NOMO-1 treated with dmso at 0.1 percent for 144 hours (cell line): ENCODE measurements at regions not wholly inside any gene's neighbourhood (a gene's known extent, or its start where the extent isn't known, plus 50 kb on each side); places are given as distances from the start of the nearest gene placed in this dataset.
"Not testable (repeated sequence)": the region's sequence is repeated elsewhere in the genome, so short reads cannot be mapped to it uniquely, and the experiment has no call there.

ENCODE experiments used
- DNase-seq: peaks from one replicate; lab custom pipeline; 2025; ENCODE audit not compliant: unreplicated experiment; lab: John Stamatoyannopoulos, UW

DNA sequence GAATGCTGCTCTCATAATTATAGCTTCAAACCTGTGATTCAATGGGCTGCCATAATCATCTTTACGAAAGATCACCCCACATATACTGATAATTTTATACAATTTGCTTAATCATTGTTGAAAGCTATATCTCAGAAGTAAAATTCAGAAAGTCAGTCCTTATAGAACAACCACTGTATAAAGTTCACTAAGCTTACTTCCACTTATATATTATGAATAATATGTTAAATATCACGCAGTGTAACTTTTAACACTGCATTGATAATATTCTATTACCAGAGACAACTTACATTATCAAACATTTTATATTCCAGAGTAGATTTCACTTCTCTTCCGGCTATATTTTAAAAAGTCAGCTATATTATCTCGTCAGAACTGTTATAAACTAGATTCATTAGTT lies 550.1 kb upstream of the PCDH20 start:
- no peak for DNase-seq

DNA sequence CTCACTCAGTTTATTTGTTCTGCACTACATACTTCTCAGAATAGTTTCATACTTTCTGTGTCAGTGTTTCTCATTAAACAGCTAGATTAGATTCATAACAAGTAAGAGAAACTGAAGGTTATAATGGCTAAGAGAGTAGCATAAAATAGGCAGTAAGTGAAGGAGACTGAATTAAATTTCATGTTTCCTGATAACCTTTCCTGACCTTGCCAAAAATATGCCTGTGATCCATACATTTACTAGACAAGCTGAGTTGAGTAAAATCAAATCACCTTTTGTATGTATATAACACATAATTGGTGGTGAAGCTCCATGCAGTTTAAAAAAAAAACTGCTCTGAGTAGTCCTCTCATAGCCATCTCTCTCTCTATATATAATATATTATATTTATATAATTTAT lies 545.3 kb upstream of the PCDH20 start:
- DNase-seq: no peak

DNA sequence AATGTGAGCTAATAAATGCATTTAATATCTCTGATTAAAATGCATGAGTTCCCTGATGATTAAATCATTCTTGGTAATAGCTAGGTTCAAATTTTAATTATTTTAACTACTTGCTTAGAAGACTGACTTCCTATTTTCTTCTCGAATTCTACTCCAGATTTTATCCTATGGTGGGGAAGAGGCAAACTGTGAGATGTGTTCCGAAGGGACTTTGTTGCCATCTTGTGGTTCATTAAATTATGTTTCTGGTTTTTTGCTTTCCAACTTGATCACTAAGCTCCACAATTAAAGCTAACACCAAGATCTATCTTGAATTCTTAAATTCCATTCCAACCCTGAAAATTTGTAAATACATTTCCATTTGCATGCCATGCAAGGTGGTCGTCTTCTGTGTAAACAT lies 538.4 kb upstream of the PCDH20 start:
- peak; percentile 33 for DNase-seq

DNA sequence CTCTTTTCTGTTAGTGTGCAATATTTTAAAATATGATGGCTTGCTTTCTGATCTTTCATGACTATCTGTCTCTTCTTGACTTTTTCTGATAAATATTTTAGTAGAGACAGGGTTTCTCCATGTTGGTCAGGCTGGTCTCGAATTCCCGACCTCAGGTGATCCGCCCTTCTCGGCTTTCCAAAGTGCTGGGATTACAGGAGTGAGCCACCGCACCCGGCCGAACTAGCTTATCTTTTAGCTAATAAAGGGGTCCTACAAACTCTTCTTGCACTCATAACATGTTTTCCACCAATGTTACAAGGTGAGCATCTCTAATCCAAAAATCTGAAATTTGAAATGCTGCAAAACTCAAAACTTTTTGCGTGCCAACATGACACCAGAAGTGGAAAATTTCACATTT lies 535.2 kb upstream of the PCDH20 start:
- no peak for DNase-seq

DNA sequence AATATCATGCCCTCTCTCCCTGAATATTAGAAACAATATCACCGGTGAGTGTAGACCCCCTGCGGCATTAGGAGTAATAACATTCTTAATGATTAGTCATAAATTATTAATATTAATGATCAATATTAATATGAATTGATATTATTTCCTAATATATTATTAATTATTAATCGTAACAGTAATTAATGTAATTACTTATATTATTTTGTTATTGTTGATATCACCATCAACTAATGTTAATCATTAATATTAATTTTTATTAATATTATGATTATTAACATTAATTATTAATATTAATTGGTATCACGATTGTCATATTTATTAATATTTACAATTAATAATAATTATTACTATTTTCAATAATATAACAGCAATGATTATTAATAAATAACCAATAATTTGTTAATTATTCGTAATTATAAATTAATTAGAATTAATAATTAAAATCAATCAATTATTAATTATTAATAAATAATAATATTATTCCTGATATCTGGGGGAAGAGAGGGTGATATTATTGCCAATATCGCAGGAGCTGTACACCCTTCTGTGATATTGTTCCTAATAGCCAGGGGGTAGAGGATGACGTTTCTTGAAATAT lies 528.8 kb upstream of the PCDH20 start:
- DNase-seq: no peak

DNA sequence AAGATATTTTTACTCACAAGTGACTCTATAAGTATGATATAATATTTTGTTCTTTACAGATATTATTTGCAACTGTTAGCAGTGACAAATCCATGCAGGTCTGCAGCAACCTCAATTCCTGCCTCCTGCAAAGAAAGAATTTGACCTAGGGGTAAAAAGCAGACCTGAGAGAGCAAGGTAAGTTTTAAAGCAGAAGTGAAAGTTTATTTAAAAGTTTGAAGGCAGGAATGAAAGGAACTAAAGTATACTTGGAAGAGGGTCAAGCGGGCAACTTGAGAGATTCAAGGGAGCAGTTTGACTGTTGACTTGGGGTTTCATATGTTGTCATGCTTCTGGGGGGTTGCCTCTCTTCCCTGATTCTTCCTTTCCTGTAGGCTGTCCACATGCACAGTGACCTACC lies 520.1 kb upstream of the PCDH20 start:
- no peak for DNase-seq

DNA sequence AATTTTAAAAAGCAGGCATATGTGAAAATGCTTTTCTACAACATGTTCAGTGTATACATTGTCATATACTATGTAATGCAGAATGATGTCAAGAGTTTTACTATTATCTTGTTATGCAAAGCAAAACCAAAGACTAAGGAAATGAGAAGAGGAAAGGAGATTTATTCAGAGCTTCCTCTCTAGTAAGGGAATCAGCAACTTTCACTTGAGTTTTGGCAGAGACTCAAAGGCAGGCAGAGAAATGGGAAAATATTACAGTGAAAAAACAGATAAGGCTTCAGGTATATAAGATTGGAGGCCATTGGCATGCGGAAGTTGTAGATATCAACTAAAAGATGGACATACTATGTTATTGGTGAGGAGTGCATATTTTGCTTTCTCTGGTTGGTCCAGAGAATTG lies 512.0 kb upstream of the PCDH20 start:
- DNase-seq: peak; percentile 17

DNA sequence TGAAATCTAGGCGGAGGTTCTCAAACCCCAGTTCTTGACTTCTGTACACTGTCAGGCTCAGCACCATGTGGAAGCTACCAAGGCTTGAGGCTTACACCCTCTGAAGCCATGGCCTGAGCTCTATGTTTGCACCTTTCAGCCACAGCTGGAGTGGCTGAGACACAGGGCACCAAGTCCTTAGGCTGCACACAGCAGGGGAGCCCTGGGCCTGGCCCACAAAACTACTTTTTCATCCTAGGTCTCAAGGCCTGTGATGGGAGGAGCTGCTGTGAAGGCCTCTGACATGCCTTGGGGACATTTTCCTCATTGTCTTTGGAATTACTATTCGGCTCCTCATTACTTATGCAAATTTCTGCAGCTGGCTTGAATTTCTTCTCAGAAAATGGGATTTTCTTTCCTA lies 503.2 kb upstream of the PCDH20 start:
- no peak for DNase-seq

DNA sequence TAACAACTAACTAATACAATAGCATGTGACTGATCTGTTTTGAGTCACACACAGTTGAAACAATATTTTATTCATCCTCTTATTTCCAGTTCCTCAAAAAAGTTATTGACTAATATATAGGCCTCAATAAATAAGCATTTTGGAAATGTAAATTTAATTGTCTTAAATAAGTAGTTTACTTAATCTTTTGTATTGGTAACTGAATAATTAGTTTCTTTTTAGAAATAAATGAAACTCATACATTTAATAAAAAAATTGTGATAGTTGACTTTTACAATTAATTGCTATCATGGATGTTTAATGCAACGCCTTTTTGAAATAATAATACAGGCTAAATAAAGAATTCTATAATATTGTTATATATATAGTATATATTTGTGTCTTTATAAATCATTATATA lies 500.8 kb upstream of the PCDH20 start:
- no peak for DNase-seq

DNA sequence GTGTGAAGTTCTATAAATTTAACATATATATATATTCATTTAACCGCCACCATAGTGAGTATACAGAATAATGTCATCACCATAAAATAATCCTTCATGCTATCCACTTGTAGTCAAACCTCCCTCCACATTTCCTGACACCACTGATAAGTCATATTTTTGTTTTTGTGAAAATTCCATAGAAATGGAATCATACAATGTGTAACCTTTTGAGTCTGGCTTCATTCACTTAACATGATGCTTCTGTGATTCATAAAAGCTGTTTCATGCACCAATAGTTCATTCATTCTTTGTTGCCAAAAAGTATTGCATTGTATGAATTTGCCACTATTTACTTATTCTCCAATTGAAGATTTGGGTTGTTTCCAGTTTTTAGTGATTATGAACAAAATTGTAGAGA lies 497.5 kb upstream of the PCDH20 start:
- DNase-seq: no peak

DNA sequence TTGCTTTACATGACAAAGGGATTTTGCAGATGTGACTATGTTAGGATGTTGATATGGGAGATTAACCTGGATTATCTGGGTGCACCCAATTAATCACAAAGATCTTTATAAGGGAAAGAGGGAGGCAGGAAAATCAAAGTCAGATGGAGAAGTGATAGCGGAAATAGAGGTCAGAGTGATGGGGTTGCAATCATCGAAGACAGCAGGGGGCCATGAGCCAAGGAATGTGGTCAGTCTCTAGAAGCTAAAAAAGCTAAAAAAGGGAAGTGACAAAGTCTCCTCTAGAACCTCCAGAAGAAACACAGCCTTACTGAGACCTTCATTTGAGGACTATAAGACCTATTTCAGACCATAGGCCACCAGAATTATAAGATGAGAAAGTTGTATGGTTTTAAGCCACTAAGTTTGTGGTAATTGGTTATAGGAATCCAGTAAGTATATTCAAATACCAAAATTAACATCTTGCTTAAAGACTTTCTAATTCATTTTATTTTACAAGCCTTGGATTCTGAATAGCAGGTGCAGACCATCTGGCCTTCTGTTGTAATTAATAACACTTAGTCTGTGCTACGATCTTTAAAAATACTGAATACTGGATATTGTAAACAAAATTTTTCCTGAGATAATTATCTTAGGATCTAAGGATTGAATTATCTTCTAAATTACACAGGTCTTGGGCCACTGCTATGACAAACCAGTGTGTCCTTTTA lies 493.4 kb upstream of the PCDH20 start:
- no peak for DNase-seq

DNA sequence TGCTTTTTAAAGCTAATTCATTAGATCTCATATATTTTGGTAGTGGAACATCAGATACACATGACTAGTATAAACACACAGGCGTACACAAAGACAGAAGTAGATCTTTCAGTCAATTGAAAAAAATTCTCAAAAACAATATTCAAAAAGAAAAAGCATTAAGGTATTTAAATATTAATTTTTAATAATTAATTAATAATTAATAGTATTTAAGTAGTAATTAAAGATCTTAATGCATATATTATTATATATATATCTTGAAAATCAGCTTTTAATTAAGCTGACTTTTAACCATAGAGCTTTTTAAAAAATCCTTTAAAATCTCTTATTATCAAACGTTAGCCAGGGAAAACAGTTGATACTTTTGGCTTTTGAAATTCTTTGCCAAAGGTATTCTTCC lies 489.4 kb upstream of the PCDH20 start:
- DNase-seq: no peak

DNA sequence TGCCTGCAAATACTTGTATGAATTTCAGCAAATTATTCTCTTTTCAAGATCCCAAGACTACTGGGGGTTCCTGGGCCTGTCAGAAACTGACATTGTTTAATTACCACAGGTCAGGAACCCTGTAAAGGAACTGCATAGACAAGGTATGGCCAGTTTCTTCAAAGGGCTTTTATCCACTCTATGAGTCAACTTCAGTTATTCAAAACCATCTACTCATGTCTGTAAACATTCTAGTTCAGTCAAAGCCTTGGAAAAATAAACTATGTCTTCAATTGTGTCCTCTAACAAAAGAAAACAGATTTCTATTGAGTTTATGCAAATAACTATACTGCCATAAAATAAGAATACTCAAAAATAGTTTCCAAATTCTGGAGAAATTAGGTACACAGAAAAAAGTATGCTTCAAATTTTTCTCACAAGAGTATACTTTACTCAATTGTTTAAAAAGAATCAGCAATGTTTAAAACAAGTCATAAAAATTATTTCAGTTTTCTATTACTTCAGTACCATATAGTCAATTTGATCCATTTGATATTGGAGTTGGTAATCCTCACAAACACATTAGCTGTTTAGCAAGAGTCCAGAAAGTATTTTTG lies 486.4 kb upstream of the PCDH20 start:
- DNase-seq: no peak

DNA sequence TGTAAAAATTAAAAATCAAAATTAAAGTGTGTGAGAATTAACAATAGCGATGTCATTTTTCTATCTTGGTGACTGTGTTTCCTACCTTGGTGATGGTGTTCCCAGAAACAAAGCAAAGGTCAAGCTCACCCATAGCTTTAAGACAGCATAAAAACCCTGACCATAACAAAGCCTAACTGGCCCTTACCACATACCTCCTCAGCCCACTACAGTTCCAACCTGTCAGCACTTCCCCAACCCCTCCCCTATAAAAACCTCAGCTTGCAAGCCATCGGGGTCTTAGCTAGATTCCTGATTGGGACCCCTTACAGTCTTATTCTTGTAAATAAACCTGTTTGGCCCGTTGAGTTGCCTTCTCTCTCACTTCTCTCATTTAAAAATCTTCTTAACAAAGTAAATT lies 484.4 kb upstream of the PCDH20 start:
- no peak for DNase-seq

DNA sequence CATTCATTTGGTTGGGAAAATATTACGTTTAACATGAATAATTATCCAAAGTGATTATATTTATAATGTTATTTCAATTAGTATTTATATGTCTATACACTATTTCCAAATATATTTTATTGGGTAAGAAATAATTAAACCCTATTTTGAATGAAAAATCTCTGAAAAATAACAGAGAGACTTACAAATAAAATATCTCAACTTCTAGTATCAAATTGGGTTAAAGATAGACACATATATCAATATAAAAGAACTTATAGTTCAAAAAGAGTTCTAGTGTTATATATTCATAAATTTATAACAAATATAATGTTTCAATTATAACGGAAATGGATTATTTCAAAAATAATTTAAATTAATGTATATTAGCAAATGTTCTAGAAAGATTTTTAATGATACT lies 482.6 kb upstream of the PCDH20 start:
- no peak for DNase-seq

DNA sequence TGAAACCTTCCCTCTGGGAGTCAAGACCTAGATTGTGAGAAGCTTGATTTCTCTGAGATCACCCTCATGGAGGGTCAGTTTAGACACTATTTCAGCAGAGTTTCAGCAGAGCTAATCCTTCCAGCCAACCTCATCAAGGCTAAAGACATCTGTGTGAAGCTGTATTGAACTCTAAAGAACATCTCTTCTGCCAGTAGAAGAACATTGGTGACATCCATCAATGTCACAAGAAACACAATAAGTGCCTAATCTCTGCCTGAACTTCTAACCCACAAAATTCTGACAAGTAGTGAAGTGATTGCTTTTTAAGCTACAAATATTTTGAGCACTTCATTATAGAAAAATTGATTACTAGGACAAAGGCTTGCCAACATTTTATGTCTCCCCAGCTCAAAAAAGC lies 475.8 kb upstream of the PCDH20 start:
- DNase-seq: no peak

DNA sequence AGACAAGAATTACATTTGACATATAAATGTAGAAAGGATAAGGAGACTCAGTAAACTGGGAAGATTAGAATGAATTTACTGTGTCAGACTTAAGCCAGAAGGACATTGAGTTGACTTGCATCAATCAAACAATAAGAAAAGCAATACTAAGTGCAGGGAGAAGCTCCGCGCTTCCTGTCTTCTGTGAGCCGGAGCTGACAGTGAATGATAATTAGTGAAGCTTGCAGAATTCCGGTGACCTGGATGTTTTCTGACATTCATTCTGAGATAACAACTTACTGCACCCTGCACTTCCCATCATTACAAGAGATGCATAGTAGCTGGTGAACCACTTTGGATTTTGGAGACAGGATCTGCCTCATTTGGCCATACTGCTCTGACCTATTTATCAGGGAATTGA lies 469.2 kb upstream of the PCDH20 start:
- no peak for DNase-seq

DNA sequence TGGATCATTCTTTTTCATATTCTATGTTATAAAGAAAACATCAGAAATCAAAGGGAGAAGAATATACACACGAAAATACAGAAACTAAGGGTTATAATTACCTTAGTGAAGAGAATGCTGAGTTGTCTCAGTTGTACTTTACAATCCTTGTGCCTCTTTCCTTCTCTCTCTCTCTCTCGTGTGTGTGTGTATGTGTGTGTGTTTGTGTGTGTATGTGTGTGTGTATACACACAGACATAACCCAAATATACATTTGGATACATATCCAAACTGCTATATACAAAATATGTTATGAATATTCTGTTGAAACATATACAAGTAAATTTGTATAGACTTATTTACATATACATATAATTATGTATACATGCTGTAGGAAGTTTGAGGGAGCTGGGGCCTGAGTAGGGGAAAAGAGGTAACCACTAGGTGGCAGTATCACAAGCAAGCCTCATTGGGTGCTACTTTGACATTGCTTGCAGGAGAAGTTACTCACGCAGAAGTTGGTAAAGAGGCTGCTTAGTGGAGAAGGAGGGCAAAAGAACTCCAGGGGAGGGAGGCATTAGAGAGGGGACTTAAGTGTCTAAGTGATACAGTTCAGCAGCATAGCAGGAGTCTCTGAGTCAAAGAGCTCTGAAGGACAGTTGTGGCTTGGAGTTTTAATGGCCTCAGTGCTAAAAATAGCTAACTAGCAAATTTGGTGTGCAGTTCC lies 465.1 kb upstream of the PCDH20 start:
- peak; percentile 48 for DNase-seq

DNA sequence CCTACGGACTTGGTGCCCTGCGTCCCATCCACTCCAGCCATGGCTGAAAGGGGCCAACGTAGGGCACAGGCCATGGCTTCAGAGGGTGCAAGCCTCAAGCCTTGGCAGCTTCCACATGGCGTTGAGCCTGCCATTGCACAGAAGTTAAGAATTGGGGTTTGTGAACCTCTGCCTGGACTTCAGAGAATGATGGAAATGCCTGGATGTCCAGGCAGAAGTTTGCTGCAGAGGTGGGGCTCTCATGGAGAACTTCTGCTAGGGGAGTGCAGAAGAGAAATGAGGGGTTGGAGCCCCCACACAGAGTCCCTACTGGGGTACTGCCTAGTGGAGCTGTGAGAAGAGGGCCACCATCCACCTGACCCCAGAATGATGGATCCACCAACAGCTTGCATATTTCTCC lies 462.9 kb upstream of the PCDH20 start:
- DNase-seq: not testable (repeated sequence)

DNA sequence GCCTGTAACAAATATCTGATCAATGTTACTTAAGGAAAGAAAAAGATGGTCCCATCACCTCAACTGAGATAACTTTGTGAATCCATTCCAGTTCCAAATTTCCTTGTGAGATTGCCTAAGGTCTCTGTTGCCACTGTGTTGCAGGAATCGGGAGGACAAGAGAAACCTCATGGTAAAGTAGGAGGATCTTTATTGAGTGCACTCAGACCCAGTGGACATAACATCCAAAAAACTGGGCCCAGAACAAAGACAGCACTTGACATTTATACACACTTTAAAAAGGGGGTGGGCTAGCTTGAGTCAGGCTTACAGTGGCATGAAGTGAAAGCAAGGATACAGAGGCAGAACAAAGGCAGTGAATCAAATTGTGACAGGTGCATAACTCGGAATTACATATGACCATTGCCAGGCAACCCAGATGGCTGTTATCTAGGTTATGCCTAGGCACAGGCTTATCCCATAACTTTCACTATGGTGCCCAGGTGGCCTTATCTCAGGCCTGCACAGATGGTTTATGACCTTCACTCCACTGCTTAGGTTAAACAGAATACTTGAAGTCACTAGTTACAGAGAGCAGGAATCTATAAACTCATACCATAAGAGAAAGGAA lies 459.4 kb upstream of the PCDH20 start:
- no peak for DNase-seq

DNA sequence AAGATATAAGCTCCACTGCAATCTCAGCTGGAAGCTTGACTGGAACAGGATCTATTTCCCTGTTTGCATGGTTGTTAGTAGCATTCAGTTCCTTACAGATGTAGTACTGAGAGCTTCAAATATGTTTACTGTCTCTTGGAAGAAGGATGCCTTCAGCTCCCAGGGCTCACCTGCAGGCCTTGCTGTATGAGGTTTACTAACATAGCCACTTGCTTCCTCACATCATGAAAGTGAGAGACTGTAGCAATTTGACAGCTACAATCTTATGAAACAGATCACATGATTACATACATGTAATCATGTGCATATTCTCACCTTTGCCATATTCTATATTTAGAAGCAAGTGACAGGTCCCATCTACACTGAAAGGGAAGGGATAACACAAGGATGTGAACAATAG lies 458.1 kb upstream of the PCDH20 start:
- no peak for DNase-seq

DNA sequence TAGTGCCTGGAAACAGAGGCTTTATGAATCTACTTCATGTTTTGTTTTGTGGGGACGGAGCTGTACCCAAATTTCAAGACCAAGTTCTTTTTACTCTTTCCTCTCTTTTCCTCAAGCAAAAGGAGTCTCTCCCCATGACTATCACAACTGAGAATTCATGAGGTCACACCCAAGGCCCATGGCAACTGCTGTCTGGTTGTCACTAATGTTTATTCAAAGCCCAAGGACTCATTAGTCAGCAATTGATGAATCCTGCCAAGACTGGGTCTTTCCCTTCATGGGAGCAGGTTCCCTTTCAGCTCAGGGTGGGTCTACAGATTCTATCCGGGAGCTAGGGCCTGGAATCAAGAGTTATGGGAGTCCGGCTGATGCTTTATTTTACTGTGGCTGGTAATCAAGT lies 441.5 kb upstream of the PCDH20 start:
- no peak for DNase-seq
